ENCODE measurements at regions not wholly inside any gene's neighbourhood (a gene's known extent, or its start where the extent isn't known, plus 50 kb on each side); places are given as distances from the start of the nearest gene placed in this dataset.

DNA sequence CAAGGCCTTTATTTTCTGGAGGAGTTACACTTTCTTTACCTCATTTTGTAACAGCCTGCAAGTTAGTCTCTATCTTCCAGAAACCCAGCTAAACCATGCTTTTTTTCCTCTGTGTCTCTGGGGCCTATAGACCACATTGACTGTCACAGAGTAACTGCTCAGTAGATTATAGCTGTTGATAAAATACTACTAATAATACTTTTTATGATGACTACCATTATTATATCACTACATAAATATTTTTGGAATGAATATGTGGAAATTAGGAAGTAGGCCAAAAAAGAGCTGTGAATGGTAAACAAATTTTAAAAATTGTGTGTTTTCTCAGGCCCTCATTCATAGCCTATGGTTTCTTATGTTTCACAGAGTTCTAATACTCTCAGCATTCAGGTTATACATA, 233.1 kb upstream of the USP24 start:
- H3K4me2 ChIP-seq, result peak overlapping the region; percentile 29
- H3K9me2 ChIP-seq (ENCODE audit: insufficient read depth), result 0 out of 2 replicates have a peak, but pooled peaks cover 3% of the 10 kb centered on the region
- DNase-seq, result peak in 1 of 2 experiments; percentile 46
- BruUV-seq (replicated peaks), result no TSS peak
- intact Hi-C loops (cut with micrococcal nuclease; ENCODE audit: unreplicated experiment), result no loop called here
- H2AFZ ChIP-seq, result no peak overlapping the region
- peaks cover 4% of the 10 kb centered on the region; the same call in 1 of the 2 replicates for H3K9me3 ChIP-seq (ENCODE audit: insufficient read depth, low read depth)
- CTCF ChIA-PET, result no interaction called here
- no peaks in the 10 kb centered on the region for H3K79me2 ChIP-seq (ENCODE audit: low read depth)
- no peaks in the 10 kb centered on the region for H3K36me3 ChIP-seq (ENCODE audit: low read depth)
- H3F3A ChIP-seq (ENCODE audit: insufficient read depth, low read depth), result no peaks in the 10 kb centered on the region
- H4K20me1 ChIP-seq (ENCODE audit: insufficient read depth), result no peaks in the 10 kb centered on the region
- TF ChIP-seq EZH2 (IDR thresholded peaks at IDR 0.05; ENCODE audit: low read depth) (no peak), CTCF (conservative IDR thresholded peaks at IDR 0.05) (no peak)
- H3K27me3 ChIP-seq (ENCODE audit: insufficient read depth, low read depth), result no peaks in the 10 kb centered on the region
- POLR2A ChIA-PET (ENCODE audit: unreplicated experiment), result no interaction called here
- 0 out of 2 replicates have a peak overlapping the region, but pooled peaks have one; percentile 20 for H3K27ac ChIP-seq
- no peak overlapping the region for H3K4me3 ChIP-seq
- H3K4me1 ChIP-seq (replicated peaks; ENCODE audit: insufficient read depth), result peaks cover 17% of the 10 kb centered on the region

- Histone ChIP-seq H3K36me3 (ENCODE audit: low read depth) (no peaks in the 10 kb centered on the region), H3K27me3 (ENCODE audit: insufficient read depth, low read depth) (no peaks in the 10 kb centered on the region), H3K27ac (no peak overlapping the region), H2AFZ (no peak overlapping the region), H3K4me1 (replicated peaks; ENCODE audit: insufficient read depth) (peaks cover 17% of the 10 kb centered on the region), H3K9me3 (ENCODE audit: insufficient read depth, low read depth) (peaks cover 4% of the 10 kb centered on the region; the same call in 1 of the 2 replicates), H3F3A (ENCODE audit: insufficient read depth, low read depth) (no peaks in the 10 kb centered on the region), H3K9me2 (ENCODE audit: insufficient read depth) (0 out of 2 replicates have a peak, but pooled peaks cover 3% of the 10 kb centered on the region), H3K4me2 (peak overlapping the region; percentile 29; the same call in 1 of the 2 replicates), H3K4me3 (no peak overlapping the region), H4K20me1 (ENCODE audit: insufficient read depth) (no peaks in the 10 kb centered on the region), H3K79me2 (ENCODE audit: low read depth) (no peaks in the 10 kb centered on the region)
- CTCF ChIA-PET, result no interaction called here
- POLR2A ChIA-PET (ENCODE audit: unreplicated experiment), result interaction anchor here (0.6 kb wide), 1 partner anchor 275 kb away, joined by 10 read pairs; no protein-coding TSS in a partner anchor
- intact Hi-C loops (cut with micrococcal nuclease; ENCODE audit: unreplicated experiment), result no loop called here
- TF ChIP-seq CTCF (conservative IDR thresholded peaks at IDR 0.05), result no peak
- TF ChIP-seq EZH2 (IDR thresholded peaks at IDR 0.05; ENCODE audit: low read depth), result no peak
- BruUV-seq (replicated peaks), result no TSS peak
- DNase-seq, result peak in 1 of 2 experiments; percentile 83
Observed at GRCh38 chr1:55447488-55447887, 232.3 kb upstream of the USP24 start.

DNA sequence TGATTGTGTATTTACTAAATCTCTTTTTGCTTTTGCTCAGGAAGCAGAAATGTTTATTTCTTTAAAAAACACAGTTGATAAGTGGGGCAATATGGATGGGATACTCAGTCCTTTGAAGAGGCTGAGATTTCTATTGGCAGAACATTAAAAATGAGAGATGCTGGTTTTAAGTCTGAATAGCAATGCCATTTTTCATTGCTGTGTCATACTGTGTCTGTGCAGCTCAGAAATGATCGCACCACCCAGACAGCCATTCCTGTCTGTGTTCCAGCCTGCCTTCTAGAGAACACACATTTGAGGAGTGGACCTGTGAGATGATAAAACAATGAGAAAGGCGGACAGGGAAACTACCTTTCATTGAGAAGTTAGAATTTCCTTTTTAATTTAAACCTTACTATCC, 231.2 kb upstream of the USP24 start:
- Histone ChIP-seq H3F3A (ENCODE audit: insufficient read depth, low read depth) (no peaks in the 10 kb centered on the region), H3K4me1 (replicated peaks; ENCODE audit: insufficient read depth) (peaks cover 17% of the 10 kb centered on the region), H4K20me1 (ENCODE audit: insufficient read depth) (no peaks in the 10 kb centered on the region), H3K4me2 (no peak overlapping the region), H3K9me2 (ENCODE audit: insufficient read depth) (0 out of 2 replicates have a peak, but pooled peaks cover 3% of the 10 kb centered on the region), H3K4me3 (no peak overlapping the region), H3K79me2 (ENCODE audit: low read depth) (no peaks in the 10 kb centered on the region), H2AFZ (no peak overlapping the region), H3K9me3 (ENCODE audit: insufficient read depth, low read depth) (peaks cover 4% of the 10 kb centered on the region; the same call in 1 of the 2 replicates), H3K36me3 (ENCODE audit: low read depth) (no peaks in the 10 kb centered on the region), H3K27ac (no peak overlapping the region), H3K27me3 (ENCODE audit: insufficient read depth, low read depth) (no peaks in the 10 kb centered on the region)
- BruUV-seq (replicated peaks), result no TSS peak
- ChIA-PET CTCF (no interaction called here), POLR2A (ENCODE audit: unreplicated experiment) (no interaction called here)
- DNase-seq, result no peak
- TF ChIP-seq EZH2 (IDR thresholded peaks at IDR 0.05; ENCODE audit: low read depth) (no peak), CTCF (conservative IDR thresholded peaks at IDR 0.05) (no peak)
- intact Hi-C loops (cut with micrococcal nuclease; ENCODE audit: unreplicated experiment), result no loop called here
